ENCODE measurements at regions not wholly inside any gene's neighbourhood (a gene's known extent, or its start where the extent isn't known, plus 50 kb on each side); places are given as distances from the start of the nearest gene placed in this dataset.

- no peak for TF ChIP-seq CTCF (IDR thresholded peaks at IDR 0.05)
- no peak for TF ChIP-seq POLR2A (IDR thresholded peaks at IDR 0.05)
- TF ChIP-seq EP300 (IDR thresholded peaks at IDR 0.05; ENCODE audit: low read depth): no peak
Observed at GRCh38 chr4:115873048-115873447, 759.6 kb upstream of the NDST4 start.

Data from transverse colon (tissue), 3 donors.